OCI-LY1 (cell line): ENCODE measurements at regions not wholly inside any gene's neighbourhood (a gene's known extent, or its start where the extent isn't known, plus 50 kb on each side); places are given as distances from the start of the nearest gene placed in this dataset.

Experiments used
- H2AFZ ChIP-seq: fragments of 200-600 bp; sonication (generic), shearing (Covaris generic); 2 replicates; pipeline ENCODE4 v1.6.0; 2014; ENCODE audit warnings: antibody characterized with exemption, mild to moderate bottlenecking, low read length
- H3F3A ChIP-seq: fragments of 200-600 bp; sonication (generic), shearing (Covaris generic); 2 replicates; pipeline ENCODE4 v1.6.0; 2014; ENCODE audit warnings: mild to moderate bottlenecking, antibody characterized with exemption, low read length, moderate library complexity; ENCODE audit not compliant: insufficient read depth
- H3K27ac ChIP-seq: fragments of 200-600 bp; sonication (generic); 2 replicates; pipeline ENCODE4 v1.5.1; 2014; ENCODE audit warnings: low read length, mixed run types, mild to moderate bottlenecking, low read depth; ENCODE audit not compliant: poor library complexity, severe bottlenecking
- H3K27me3 ChIP-seq: fragments of 200-600 bp; sonication (generic); 2 replicates; pipeline ENCODE4 v1.6.0; 2014; ENCODE audit warnings: antibody characterized with exemption, mild to moderate bottlenecking, low read length, moderate library complexity; ENCODE audit not compliant: insufficient read depth
- H3K36me3 ChIP-seq: fragments of 200-600 bp; sonication (generic); 2 replicates; pipeline ENCODE4 v1.6.1; 2014; ENCODE audit warnings: mild to moderate bottlenecking, antibody characterized with exemption, low read length, moderate library complexity, mixed read lengths; ENCODE audit not compliant: insufficient read depth
- H3K4me1 ChIP-seq: fragments of 200-600 bp; sonication (generic); 2 replicates; pipeline ENCODE4 v1.5.1; 2014; ENCODE audit warnings: mild to moderate bottlenecking, low read length, moderate library complexity; ENCODE audit not compliant: insufficient read depth, severe bottlenecking
- H3K4me2 ChIP-seq: fragments of 200-600 bp; sonication (generic), shearing (Covaris generic); 2 replicates; pipeline ENCODE4 v1.6.1; 2014; ENCODE audit warnings: low read length
- H3K4me3 ChIP-seq: fragments of 200-600 bp; sonication (generic); 2 replicates; pipeline ENCODE4 v1.5.1; 2014; ENCODE audit warnings: low read length, low read depth, mild to moderate bottlenecking, mixed read lengths; ENCODE audit not compliant: poor library complexity, severe bottlenecking
- H3K79me2 ChIP-seq: fragments of 200-600 bp; shearing (Covaris generic); 2 replicates; pipeline ENCODE4 v1.6.1; 2016; ENCODE audit warnings: mixed run types, low read length, mixed read lengths; ENCODE audit not compliant: insufficient read depth
- H3K9ac ChIP-seq: fragments of 200-600 bp; sonication (generic), shearing (Covaris generic); 2 replicates; pipeline ENCODE4 v1.6.1; 2014; ENCODE audit warnings: mild to moderate bottlenecking, low read length, mixed read lengths
- H3K9me2 ChIP-seq: fragments of 200-600 bp; sonication (generic), shearing (Covaris generic); 2 replicates; pipeline ENCODE4 v1.6.1; 2014; ENCODE audit warnings: low read depth, mild to moderate bottlenecking, low read length, mixed read lengths
- H3K9me3 ChIP-seq: fragments of 200-600 bp; shearing (Covaris generic); 2 replicates; pipeline ENCODE4 v1.6.1; 2014; ENCODE audit warnings: low read length, mixed read lengths
- H4K20me1 ChIP-seq: fragments of 200-600 bp; sonication (generic), shearing (Covaris generic); 2 replicates; pipeline ENCODE4 v1.6.0; 2016; ENCODE audit warnings: mild to moderate bottlenecking, low read length; ENCODE audit not compliant: insufficient read depth
- CTCF ChIP-seq: fragments of 200-600 bp; sonication (generic), shearing (Covaris generic); IDR thresholded peaks from 2 replicates; pipeline ENCODE4 v1.5.1; 2017; ENCODE audit warnings: mild to moderate bottlenecking, antibody characterized with exemption, low read length, moderate library complexity, mixed read lengths
- EZH2 ChIP-seq: fragments of 200-600 bp; sonication (generic), shearing (Covaris generic); IDR thresholded peaks from 2 replicates; pipeline ENCODE4 v1.8.0; 2017; ENCODE audit warnings: borderline replicate concordance, mixed run types, mild to moderate bottlenecking, antibody characterized with exemption, low read length, moderate library complexity, mixed read lengths

- no peaks in the 10 kb centered on the region for H3F3A ChIP-seq
- no peaks in the 10 kb centered on the region for H3K9me3 ChIP-seq
- no peak overlapping the region for H3K27ac ChIP-seq
- H4K20me1 ChIP-seq: no peaks in the 10 kb centered on the region
- H3K9ac ChIP-seq: no peak overlapping the region
- no peaks in the 10 kb centered on the region for H3K4me1 ChIP-seq
- H3K79me2 ChIP-seq: no peaks in the 10 kb centered on the region
- no peaks in the 10 kb centered on the region for H3K27me3 ChIP-seq
- H3K9me2 ChIP-seq: no peaks in the 10 kb centered on the region
- H3K36me3 ChIP-seq: no peaks in the 10 kb centered on the region
- H3K4me2 ChIP-seq: no peak overlapping the region
- H2AFZ ChIP-seq: no peak overlapping the region
- no peak for TF ChIP-seq EZH2
- TF ChIP-seq CTCF: no peak
- no peak overlapping the region for H3K4me3 ChIP-seq
Observed at GRCh38 chr11:70705930-70706329, 307.6 kb downstream of the CTTN start.

GRCh38 chr11:70707821-70708220, 309.5 kb downstream of the CTTN start:
- Histone ChIP-seq H3K9ac (no peak overlapping the region), H3K4me1 (no peaks in the 10 kb centered on the region), H3K36me3 (no peaks in the 10 kb centered on the region), H3K9me3 (no peaks in the 10 kb centered on the region), H3K4me2 (no peak overlapping the region), H3K27me3 (no peaks in the 10 kb centered on the region), H4K20me1 (no peaks in the 10 kb centered on the region), H3K4me3 (no peak overlapping the region), H3K79me2 (no peaks in the 10 kb centered on the region), H3K9me2 (no peaks in the 10 kb centered on the region), H2AFZ (no peak overlapping the region), H3F3A (no peaks in the 10 kb centered on the region), H3K27ac (no peak overlapping the region)
- TF ChIP-seq CTCF (no peak), EZH2 (no peak)

GRCh38 chr11:70709596-70709995, 311.3 kb downstream of the CTTN start:
- Histone ChIP-seq H3K9me3 (no peaks in the 10 kb centered on the region), H3K79me2 (no peaks in the 10 kb centered on the region), H3K4me1 (no peaks in the 10 kb centered on the region), H3K4me2 (no peak overlapping the region), H3K9me2 (no peaks in the 10 kb centered on the region), H3K9ac (no peak overlapping the region), H3K27ac (no peak overlapping the region), H3K36me3 (no peaks in the 10 kb centered on the region), H2AFZ (no peak overlapping the region), H4K20me1 (no peaks in the 10 kb centered on the region), H3K27me3 (no peaks in the 10 kb centered on the region), H3K4me3 (no peak overlapping the region), H3F3A (no peaks in the 10 kb centered on the region)
- TF ChIP-seq EZH2 (no peak), CTCF (no peak)
